NCI-H510A (cell line): ENCODE measurements at regions not wholly inside any gene's neighbourhood (a gene's known extent, or its start where the extent isn't known, plus 50 kb on each side); places are given as distances from the start of the nearest gene placed in this dataset.

Source experiments
- DNase-seq: peaks from one replicate; lab custom pipeline; 2025; lab: John Stamatoyannopoulos, UW

DNA sequence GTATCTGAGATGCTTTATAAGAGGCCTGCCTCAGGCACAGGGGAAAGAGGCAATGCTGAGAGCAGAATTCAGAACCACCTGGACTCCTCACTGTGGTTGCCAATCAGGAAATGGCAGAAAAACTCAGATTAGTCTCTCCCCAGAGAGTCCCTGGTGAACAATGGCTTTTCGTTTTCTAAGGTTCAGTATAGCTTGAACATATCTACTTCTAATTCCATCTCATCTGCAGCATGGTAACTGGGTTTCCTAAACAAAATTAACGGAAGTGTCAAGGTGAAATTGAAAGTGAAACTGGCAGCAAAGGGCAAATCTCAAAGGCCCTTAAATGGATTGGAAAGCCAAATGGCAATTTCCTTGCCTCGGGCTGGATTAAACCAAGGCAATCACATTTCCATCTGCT lies 480.2 kb upstream of the ACVR2A start:
- no peak for DNase-seq

DNA sequence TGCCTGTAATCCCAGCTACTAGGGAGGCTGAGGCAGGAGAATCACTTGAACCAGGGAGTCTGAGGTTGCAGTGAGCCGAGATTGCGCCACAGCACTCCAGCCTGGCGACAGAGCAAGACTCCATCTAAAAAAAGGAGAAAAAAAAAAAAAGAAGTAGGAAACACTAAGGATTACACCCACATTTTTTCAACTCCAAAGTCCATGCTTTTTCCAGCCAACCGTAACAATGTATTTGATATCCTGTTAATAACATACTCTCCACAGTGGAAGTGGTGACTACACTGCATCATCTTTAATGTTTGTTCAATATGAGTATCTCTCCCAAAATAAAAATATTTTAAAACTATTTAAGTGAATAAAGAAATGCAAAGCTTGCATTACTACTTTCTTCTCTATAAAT lies 481.6 kb upstream of the ACVR2A start:
- DNase-seq = no peak

DNA sequence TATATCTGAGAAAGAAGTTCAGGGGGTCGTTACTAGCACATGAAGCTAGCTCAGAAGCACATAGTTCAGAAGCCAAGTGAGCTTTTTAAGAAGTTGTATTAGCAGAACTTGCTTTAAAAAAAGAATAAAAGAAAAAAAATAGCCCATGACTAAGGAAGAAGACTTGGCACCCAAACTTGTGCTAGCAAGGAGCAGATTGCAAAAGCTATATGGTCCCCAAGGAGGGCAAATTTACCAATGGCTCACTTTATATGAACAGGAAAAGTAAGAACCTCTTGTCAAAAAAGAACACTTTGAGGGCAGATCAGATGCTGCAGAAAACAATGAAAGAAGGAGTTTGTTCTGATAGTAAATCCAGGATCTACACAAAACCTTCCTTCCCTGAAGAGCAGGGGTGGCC lies 486.5 kb upstream of the ACVR2A start:
- no peak for DNase-seq

DNA sequence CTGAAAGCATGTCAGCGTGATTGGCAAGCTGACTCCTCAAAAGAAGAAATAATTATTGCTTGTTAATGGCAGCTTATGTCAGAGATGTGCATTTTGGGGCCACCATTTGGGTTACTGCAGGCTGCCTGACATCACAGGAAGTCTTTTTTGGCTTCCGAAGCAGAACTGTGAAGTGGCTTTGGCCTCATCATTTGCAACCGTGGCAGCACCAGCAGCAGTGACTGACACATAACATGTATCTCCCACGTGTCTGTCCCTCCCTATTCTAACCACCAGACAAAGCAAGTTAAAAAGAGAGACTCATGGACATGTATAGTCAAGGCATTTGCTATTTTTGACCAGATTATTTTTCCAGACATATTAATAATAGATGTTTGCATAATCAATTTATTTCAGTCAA lies 488.7 kb upstream of the ACVR2A start:
- no peak for DNase-seq

DNA sequence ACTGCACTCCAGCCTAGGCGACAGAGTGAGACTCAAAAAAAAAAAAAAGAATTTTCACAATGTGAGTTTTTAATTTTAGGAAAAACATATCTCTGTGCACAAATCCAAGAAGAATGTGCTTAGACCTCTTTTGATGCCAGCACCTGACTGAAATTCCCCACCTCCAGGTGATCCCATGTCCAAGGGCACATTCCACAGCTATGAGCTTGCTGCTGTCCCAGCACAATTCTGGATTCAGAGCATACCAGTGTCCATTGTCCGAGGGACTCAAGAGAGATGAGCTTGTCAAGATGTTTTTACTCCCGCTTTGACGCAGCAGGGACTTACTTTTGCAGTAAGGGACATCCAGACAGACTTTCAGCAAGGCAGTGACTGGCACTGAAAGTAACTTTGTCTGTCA lies 489.1 kb upstream of the ACVR2A start:
- DNase-seq = no peak

DNA sequence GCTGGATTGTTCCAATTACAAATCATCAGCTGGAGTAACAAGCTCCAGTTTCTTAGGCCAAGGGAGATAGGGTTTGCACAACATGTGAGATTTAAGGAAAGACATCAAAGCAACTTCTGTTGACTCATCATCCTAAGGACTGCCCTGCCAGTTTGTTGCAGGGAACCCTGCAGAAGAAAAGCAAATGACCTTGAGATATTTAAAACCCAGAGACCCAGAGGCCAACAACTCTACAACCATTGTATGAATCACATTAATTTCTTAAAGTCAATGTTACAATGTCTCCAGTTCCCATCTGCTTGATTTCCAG lies 491.8 kb upstream of the ACVR2A start:
- DNase-seq = no peak

DNA sequence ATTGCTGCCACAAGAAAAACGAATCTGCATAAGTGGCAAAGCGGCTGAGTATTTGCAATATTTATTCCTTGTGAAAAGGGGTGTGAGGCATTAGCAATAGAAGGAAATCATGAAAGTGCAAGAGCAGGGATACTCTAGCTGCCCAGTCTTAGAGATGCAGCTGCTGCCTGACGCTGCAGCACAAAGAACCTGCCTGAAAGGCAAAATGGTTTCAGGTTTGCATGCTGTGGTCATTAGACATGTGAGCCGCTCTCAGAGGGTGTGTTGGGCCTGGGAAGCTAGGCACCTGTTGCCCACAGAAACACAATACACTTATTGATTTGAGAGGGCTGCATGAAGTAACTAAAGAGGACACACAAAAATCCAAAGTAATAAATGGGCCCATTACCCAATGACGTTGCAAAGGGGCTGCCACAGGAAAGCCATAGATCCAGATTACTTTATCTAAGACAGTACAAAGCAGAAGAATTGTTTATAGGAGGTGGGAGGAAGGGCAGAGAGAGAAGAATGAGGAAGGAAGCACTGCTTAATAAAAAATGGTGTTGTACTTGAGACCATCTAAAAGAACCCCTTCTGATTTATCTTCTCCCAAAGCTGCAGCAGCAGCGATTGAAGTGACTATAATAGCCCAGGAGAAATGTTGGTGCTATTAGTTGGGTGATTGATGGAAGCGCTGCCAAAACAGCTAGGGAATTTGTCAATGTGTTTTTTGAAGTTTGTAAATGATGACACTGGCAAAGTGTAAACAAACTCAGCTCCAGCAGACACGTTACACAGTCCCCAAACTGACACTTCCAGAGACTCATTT lies 492.4 kb upstream of the ACVR2A start:
- DNase-seq = no peak

DNA sequence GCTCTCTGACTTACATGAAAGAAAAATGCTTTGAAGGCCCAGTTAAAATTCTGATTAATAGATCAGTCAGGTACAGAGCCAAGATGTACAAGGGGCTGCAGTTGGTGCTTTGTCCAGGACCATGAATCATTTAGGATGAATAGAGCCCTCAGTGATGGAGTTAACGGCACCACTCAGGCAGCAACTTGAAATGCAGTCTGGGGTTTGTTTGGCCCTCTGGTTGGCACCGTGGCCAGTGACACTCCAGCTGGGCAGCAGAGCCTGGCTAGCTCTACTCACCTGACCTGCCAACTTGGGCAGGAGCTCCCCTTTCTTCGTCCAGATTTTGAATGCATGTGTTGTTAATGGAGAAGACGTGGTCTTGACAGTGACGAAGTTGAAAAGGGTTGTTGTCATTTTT lies 493.0 kb upstream of the ACVR2A start:
- DNase-seq = no peak

DNA sequence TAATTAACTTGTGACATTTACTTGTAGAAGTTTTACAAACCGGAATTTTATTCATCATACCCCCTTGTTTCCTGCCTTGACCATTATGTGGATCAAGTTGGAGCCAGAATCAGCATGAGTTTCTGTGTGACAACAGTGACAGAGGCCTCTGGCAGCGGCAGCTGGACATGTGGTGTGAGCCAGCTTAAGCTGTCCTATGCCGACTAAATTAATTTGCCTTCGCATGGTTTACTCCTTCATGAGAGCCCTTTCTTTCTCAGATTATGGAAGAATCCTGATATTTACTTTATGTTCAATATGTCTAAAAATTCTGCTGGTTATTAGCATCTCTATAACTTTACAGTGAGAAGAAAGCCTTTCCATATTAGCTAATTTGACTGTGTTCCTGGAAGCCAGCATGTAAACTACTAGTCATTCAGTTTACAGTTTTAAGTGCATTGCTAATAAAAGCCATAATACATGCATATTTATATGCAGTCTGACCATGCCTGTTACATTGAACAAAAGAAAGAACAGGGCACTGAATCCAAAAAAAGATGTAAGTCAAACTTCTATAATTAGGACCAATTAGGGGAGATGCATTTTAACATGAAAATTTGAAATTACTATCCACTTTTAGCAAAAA lies 495.8 kb upstream of the ACVR2A start:
- no peak for DNase-seq

DNA sequence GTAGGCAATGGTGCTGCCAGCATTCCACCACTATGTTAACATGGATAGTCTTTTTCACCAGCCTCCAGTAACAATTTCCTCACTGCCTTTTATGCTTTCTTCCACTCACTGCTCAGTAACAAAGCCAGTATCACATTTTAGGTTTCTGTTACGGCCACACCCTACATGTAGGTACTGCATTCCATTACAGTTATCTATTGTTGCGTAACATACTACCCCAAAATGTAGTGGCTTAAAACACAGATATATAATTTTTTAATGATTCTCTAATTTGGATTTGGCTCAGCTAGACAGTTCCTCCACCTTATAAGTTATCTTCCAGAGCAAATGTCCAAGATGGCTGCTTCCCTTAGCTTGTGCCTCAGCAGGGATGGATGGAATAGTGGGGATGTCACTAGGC lies 498.7 kb upstream of the ACVR2A start:
- no peak for DNase-seq

DNA sequence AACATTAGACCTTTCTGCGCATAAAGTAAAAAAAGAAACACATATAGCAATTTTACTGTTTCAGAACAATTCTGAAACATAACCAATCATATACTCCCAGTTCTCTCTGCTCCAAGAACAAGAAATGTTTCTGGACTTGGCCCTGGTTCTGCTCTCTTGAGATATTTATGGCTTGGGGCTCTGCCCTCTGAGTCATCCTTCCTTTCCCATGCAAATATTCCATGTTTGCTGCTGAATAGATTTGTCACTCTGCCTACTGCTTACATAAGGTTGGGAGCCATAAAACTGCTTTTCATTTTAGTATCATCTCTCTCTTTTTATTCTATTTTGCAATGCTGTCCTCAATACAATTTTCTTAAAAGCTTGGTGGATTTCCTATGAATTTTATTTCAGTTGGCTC lies 499.6 kb upstream of the ACVR2A start:
- no peak for DNase-seq

DNA sequence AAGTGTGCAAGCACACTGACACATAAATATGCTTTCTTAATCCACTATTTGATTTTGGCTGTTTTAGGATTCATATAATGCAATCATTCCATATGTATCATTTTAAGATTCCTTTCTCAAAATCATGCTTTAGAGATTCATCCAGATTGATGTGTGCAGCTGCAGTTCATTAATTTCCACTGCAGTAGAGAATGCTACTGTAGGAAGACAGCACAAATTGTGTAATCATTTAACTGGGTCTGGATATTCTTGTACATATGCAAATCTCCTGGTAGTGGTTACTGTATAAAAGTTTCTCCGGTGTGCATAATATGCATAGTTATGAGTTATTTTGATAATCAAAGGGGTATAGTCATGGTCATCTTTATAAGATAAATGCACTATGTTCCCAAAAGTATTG lies 502.5 kb upstream of the ACVR2A start:
- no peak for DNase-seq

DNA sequence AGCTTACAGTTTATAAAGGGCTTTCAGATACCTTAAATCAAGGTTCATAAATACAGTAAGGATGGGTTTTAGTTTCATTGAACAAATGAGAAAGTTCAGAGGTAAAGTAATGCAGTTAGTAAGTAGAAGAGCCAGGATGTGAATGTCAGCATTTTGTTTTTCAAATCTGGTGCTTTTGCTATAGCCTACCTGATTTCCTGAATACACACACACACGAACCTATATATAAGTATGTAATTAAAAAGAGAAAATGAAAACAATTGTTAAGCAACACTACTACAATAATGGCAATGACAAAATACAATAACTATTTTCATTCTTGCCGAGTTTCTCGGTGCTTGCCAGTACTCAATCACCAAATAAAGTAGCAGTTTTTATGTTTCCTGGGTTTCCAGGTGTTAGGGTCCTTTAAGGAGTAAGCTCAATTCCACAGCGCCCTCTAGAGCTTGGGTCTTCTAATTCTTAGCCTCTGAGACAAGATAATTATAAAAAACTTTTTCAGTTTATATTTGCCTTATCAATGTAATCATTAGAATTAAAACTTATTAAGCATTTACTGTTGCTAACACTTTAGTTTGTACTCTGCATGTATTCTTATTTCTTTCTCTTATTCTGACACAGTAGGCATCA lies 512.9 kb upstream of the ACVR2A start:
- DNase-seq = no peak

DNA sequence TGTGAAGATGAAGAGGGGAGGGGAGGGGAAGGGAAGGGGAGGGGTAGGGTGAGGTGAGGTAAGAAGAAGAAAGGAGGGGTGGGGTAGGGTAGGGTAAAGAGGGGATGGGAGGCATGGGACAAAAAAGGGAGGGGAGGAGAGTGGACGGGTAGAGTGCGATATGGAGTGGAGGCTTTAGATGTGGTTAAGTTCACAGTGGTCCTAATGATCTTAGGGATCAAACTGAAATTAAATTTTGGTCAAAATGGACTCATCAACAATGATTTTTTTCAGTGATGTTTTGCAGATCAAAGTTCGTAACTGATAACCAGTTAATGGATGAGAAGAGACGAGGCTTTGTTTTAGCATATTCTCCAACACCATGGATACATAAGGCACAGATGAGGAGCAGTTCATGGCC lies 513.9 kb upstream of the ACVR2A start:
- DNase-seq = no peak

DNA sequence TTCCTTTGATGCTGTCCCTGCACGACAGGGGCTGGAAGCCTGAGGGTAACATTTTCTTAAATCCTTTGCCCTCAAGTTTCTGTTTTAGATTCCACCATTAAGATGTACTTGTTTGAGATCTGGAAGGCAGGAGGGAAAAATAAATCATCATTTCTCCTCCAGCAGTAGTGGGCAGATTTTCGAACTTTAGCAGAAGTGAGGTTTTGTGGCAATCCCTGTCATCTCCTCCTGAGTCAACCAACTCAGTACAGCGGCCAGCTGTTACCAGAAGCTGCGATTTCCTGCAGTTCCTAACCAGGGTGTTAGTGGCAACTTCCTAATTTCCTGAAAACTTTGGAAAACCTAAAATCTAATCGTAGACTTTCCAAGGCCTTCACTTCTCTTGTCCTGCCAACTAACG lies 517.2 kb upstream of the ACVR2A start:
- DNase-seq = no peak

DNA sequence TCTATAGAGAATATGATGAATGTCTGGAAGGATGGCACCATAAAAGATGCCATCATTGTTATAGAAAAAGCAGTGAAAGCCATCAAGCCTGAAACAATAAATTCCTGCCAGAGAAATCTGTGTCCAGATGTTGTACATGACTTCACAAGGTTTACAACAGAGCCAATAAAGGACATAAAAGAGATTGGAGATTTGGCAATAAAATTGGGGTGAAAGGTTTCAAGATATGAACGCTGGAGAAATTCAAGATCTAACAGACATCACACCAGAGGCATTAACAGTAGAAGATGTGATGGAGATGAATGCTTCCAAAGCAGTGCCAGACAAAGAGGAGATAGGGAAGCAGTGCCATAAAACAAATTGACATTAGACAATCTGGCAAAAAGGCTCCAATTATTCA lies 518.8 kb upstream of the ACVR2A start:
- no peak for DNase-seq

DNA sequence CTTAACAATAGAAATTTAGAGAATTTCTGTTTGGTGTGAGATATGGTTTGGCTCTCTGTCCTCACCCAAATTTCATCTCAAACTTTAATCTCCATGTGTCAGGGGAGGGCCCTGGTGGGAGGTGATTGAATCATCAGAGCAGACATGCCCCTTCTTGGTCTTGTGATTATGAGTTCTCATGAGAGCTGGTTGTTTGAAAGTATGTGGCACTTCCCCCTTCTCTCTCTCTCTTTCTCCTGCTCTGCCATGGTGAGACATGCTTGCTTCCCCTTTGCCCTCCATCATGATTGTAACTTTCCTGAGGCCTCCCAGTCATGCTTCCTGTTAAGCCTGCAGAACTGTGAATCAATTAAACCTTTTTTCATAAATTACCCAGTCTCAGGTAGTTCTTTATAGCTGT lies 524.7 kb upstream of the ACVR2A start:
- DNase-seq = no peak

DNA sequence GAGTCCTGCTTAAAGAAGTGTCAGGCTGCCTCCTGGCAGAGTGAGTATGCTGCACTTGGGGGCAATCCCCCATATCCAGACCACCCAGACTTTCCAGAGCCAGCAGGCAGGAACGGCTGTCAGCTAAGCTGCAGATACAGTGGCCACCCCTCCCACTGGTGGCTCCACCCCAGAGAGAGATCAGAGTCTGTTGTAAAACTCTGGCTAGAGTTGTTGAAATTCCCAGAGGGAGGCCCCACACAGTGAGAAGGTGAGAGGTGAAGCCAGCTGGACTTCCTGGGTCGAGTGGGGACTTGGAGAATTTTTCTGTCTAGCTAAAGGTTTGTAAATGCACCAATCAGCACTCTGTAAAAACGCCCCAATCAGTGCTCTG lies 533.8 kb upstream of the ACVR2A start:
- no peak for DNase-seq

DNA sequence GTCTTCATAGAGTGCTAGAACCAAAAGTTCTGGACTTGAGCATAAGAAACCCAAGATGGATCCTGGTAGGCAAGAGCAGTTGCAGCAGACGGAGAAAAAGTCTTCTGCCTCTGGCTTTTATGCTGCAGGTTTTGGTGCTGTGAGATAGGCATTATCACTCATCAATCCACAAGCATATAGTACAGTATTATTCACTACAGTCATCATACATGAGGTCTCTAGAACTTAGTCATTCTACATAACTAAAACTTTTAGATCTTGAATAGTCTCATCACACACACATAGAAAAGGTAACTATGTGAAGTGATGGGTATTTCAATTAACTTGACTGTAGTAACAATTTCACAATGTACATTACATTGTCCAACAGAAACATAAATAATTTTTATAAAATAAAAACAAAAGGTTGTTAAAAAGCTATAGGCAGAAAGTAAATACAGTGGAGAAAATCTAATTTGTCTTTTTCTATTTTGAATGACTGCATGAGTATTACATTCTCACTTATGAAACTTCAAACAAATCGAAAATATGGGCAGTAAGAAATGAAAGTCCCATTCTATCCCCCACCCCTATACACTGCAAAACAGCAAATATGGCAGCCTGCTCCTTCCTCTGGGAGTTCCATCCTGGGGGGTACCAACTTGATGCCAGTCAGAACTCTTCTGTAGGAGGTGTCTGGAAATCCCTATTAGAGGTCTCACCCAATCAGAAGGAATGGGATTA lies 534.3 kb upstream of the ACVR2A start:
- DNase-seq = no peak

DNA sequence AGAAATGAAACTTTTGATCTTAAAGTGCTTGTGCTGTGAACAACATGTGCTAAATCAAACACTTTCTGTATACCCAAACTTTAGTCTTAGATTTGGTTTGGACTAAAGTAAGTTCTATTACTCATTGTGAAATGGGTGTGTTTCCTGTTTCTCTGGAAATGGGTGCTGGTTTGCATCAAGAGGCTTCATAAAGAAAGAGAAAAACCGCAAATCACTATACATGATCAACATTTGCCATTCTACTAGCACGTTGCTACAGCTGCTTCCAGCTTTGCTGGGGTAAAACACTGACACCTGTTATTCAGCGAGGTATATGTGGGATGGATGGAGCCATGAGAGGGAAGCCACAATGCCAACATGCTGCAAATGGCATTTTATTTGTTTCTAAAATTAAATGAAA lies 547.0 kb upstream of the ACVR2A start:
- DNase-seq = no peak

DNA sequence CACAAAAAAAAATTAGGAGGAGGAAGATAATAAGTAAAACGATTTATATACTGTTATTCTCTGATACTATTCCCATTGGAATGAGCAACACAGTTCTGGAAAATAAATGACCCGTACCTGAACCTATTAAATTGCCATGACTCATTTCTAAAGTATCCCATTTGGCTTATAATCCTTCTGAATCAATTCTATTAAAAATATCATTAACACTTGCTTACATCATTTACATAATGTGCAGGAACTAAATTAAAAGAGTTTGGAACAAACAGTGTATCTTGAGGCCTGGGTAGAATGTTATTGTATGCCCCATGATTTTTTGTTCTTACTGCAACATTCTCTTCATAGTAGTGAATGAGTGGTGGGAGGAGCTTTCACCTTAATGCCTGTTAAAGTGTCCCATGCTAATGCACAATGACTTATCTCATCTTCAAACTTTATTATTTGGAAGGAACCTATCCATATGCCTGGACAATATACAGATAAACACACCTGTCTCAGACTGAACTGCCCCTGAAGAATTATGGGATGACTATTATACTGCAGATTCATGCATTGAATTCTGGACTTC lies 549.9 kb upstream of the ACVR2A start:
- no peak for DNase-seq

DNA sequence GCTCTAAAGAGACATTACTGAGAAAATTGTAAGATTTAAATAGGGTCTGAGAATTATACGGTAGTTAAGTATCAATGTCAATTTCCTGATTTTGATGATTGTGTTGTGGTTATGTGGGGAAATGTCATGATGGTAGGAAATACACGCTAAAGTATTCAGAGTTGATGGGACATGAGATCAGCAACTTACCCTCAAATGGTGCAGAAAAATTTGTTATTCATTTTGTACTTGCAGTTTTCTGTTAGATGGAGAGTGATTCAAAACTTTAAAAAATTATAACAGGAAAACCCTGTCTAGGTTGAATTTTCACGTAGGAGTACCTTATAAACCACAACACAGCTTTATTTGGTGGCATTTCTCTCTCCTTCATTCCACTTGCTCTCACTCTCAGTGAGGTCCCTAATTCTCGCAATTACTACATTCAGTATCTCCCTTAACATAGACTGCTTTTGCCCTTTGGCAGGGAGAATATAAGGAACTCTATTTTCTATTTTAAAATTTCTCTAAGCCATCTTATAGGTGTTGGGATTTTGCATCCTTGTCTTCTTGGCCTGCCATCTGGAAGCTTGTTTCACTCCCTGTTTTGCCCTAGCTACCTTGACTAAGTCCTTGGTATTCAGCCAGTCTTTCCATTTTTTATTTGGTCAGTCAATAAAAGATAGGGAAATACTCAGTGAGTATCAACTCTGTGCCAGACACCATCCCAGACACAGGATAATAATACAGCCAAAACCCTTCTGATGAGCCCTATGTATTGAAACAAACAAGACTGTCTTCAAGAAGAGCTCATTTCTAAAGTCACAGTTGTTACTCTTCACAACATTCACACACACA lies 550.6 kb upstream of the ACVR2A start:
- no peak for DNase-seq
